Panc1 (cell line): ENCODE measurements at regions not wholly inside any gene's neighbourhood (a gene's known extent, or its start where the extent isn't known, plus 50 kb on each side); places are given as distances from the start of the nearest gene placed in this dataset.

Experiments used
- ATAC-seq: fragments of 200-7000 bp; cut with Tn5 transposase; 2 replicates; pipeline ENCODE4 v1.9.1; 2020; ENCODE audit warnings: mild to moderate bottlenecking, moderate library complexity
- BruUV-seq: library from RNA; stranded (reverse); fragments of 400-500 nt; replicated peaks from 2 replicates; lab custom pipeline; 2021; lab: Mats Ljungman, UMichigan
- CTCF ChIA-PET: fragments of 300-600 bp; sonication (Branson Sonifier 250); formaldehyde crosslinking; loops from one replicate; lab custom pipeline; 2022; ENCODE audit warnings: antibody characterized with exemption; lab: Charles Lee
- POLR2A ChIA-PET: fragments of 300-600 bp; sonication (Branson Sonifier 250); formaldehyde crosslinking; loops from one replicate; lab custom pipeline; 2022; ENCODE audit warnings: antibody characterized with exemption; lab: Charles Lee
- DNase-seq: peaks from one replicate; pipeline ENCODE4 v3.0.0-alpha.2; 2010; ENCODE audit warnings: low read depth, low spot score
- H3K27ac ChIP-seq: 2 replicates; pipeline ENCODE4 v1.5.1; 2011; ENCODE audit warnings: mild to moderate bottlenecking, low read length, inconsistent platforms
- H3K27me3 ChIP-seq: fragments of 200-500 bp; sonication (Bioruptor generic); 2 replicates; pipeline ENCODE4 v1.6.0; 2014; ENCODE audit warnings: low read length, inconsistent platforms; ENCODE audit not compliant: control insufficient read depth, insufficient read depth
- H3K36me3 ChIP-seq: fragments of 200-500 bp; sonication (Bioruptor generic); 2 replicates; pipeline ENCODE4 v1.5.1; 2014; ENCODE audit warnings: inconsistent platforms, mild to moderate bottlenecking, low read length, moderate library complexity; ENCODE audit not compliant: control insufficient read depth, insufficient read depth
- H3K4me1 ChIP-seq: 2 replicates; pipeline ENCODE4 v1.5.1; 2011; ENCODE audit warnings: inconsistent platforms, mild to moderate bottlenecking, low read length, moderate library complexity; ENCODE audit not compliant: control insufficient read depth, insufficient read depth
- H3K4me3 ChIP-seq, 2 experiments: 2 replicates each; pipeline ENCODE4 v1.5.1; 2011 to 2012; ENCODE audit warnings: low read depth in 2 of 2, low read length in 2 of 2, mild to moderate bottlenecking in 2 of 2, inconsistent platforms in 1 of 2, moderate library complexity in 1 of 2
- H3K9me3 ChIP-seq: fragments of 200-500 bp; sonication (Bioruptor generic); 2 replicates; pipeline ENCODE4 v1.5.1; 2014; ENCODE audit warnings: low read depth, mild to moderate bottlenecking, inconsistent platforms, low read length, moderate library complexity; ENCODE audit not compliant: control insufficient read depth, insufficient read depth
- CTCF ChIP-seq: fragments of 450-650 bp; IDR thresholded peaks from 2 replicates; pipeline ENCODE4 v1.5.1; 2017; ENCODE audit warnings: mild to moderate bottlenecking
- POLR2AphosphoS5 ChIP-seq: IDR thresholded peaks from 2 replicates; pipeline ENCODE4 v1.6.1; 2012; ENCODE audit warnings: mild to moderate bottlenecking, low read depth, low read length, moderate library complexity
- REST ChIP-seq, 2 experiments: IDR thresholded peaks; 2 replicates each; pipeline ENCODE4 v1.6.1; 2011 to 2012; ENCODE audit warnings: low read depth in 2 of 2, control low read depth in 1 of 2, low read length in 1 of 2, mild to moderate bottlenecking in 1 of 2, moderate library complexity in 1 of 2; ENCODE audit not compliant: insufficient read depth in 1 of 2
- SIN3A ChIP-seq: IDR thresholded peaks from 2 replicates; pipeline ENCODE4 v1.6.1; 2012; ENCODE audit warnings: low read depth, mild to moderate bottlenecking, low read length, moderate library complexity, borderline replicate concordance; ENCODE audit not compliant: insufficient read depth
- TCF7L2 ChIP-seq: IDR thresholded peaks from 2 replicates; pipeline ENCODE4 v1.6.1; 2011; ENCODE audit warnings: mild to moderate bottlenecking, low read depth, low read length, inconsistent platforms
- in situ Hi-C: cut with HindIII; loops from 2 replicates; pipeline ENCODE4 v1.10.0; 2016; ENCODE audit warnings: low sequenced_read_pairs, low pct_unique_long_range_greater_than_20kb
- intact Hi-C: fragments of 100-400 bp; cut with micrococcal nuclease; formaldehyde crosslinking; loops from one replicate; pipeline ENCODE4 v1.10.0; 2022; ENCODE audit not compliant: unreplicated experiment

- ATAC-seq = no peak
- POLR2A ChIA-PET = no interaction called here
- DNase-seq = no peak
- no TSS peak for BruUV-seq
- in situ Hi-C loops (no loop called here), intact Hi-C loops (no loop called here)
- TF ChIP-seq REST (IDR thresholded peaks at IDR 0.05; ENCODE audit: insufficient read depth in 1 of 2, low read depth in 2 of 2, low read length in 1 of 2) = no peak
- no peak for TF ChIP-seq SIN3A
- TF ChIP-seq CTCF = no peak
- no peak for TF ChIP-seq POLR2AphosphoS5
- no peak for TF ChIP-seq TCF7L2
- Histone ChIP-seq H3K9me3 (no peaks in the 10 kb centered on the region), H3K36me3 (no peaks in the 10 kb centered on the region), H3K4me3 (no peak overlapping the region), H3K27me3 (no peaks in the 10 kb centered on the region), H3K27ac (no peak overlapping the region), H3K4me1 (no peaks in the 10 kb centered on the region)
- CTCF ChIA-PET = no interaction called here
These were observed 359.8 kb upstream of the CTSO start for GRCh38 chr4:156313497-156313896.

GRCh38 chr4:156312261-156312847 lies 358.7 kb upstream of the CTSO start:
- no peaks in the 10 kb centered on the region for H3K4me1 ChIP-seq
- CTCF ChIA-PET = no interaction called here
- no TSS peak for BruUV-seq
- POLR2A ChIA-PET = no interaction called here
- no peak overlapping the region for H3K4me3 ChIP-seq
- no peaks in the 10 kb centered on the region for H3K36me3 ChIP-seq
- DNase-seq (no peak), ATAC-seq (no peak)
- no peaks in the 10 kb centered on the region for H3K9me3 ChIP-seq
- no peak for TF ChIP-seq TCF7L2
- no peak for TF ChIP-seq SIN3A
- TF ChIP-seq REST (IDR thresholded peaks at IDR 0.05; ENCODE audit: insufficient read depth in 1 of 2, low read depth in 2 of 2, low read length in 1 of 2) = no peak
- TF ChIP-seq POLR2AphosphoS5 = no peak
- TF ChIP-seq CTCF = no peak
- H3K27me3 ChIP-seq = no peaks in the 10 kb centered on the region
- H3K27ac ChIP-seq = no peak overlapping the region
- in situ Hi-C loops (no loop called here), intact Hi-C loops (no loop called here)
